Mesendoderm (in vitro differentiated cells): ENCODE measurements at regions not wholly inside any gene's neighbourhood (a gene's known extent, or its start where the extent isn't known, plus 50 kb on each side); places are given as distances from the start of the nearest gene placed in this dataset.
A peak's percentile ranks its signal among the peaks of the same experiment; 100 is the strongest.
"Not testable (repeated sequence)": the region's sequence is repeated elsewhere in the genome, so short reads cannot be mapped to it uniquely, and the experiment has no call there.

Source experiments
- DNase-seq: peaks from one replicate; pipeline ENCODE4 v3.0.0; 2013
- H2AK5ac ChIP-seq: 2 replicates; pipeline ENCODE4 v1.6.1; 2013; ENCODE audit warnings: low read length, inconsistent platforms
- H2BK120ac ChIP-seq: 2 replicates; pipeline ENCODE4 v1.6.1; 2013; ENCODE audit warnings: low read depth, mild to moderate bottlenecking, low read length, moderate library complexity, mixed read lengths
- H2BK15ac ChIP-seq: replicated peaks from 2 replicates; pipeline ENCODE4 v1.6.1; 2013; ENCODE audit warnings: low read depth, mild to moderate bottlenecking, moderate library complexity
- H2BK5ac ChIP-seq: 2 replicates; pipeline ENCODE4 v1.6.1; 2013; ENCODE audit warnings: low read length, inconsistent platforms
- H3K18ac ChIP-seq: 2 replicates; pipeline ENCODE4 v1.6.1; 2013; ENCODE audit warnings: mild to moderate bottlenecking, low read length, mixed read lengths
- H3K23ac ChIP-seq: one replicate; pipeline ENCODE4 v1.6.1; 2013; ENCODE audit warnings: low read length
- H3K27ac ChIP-seq: 2 replicates; pipeline ENCODE4 v1.5.1; 2013; ENCODE audit warnings: low read depth, mild to moderate bottlenecking, inconsistent platforms, low read length, moderate library complexity
- H3K27me3 ChIP-seq: 2 replicates; pipeline ENCODE4 v1.6.1; 2013; ENCODE audit warnings: low read length, control low read depth, mild to moderate bottlenecking, inconsistent platforms; ENCODE audit not compliant: insufficient read depth, poor library complexity
- H3K36me3 ChIP-seq: 2 replicates; pipeline ENCODE4 v1.6.1; 2013; ENCODE audit warnings: low read length, inconsistent platforms; ENCODE audit not compliant: control insufficient read depth, insufficient read depth
- H3K4ac ChIP-seq: one replicate; pipeline ENCODE4 v1.6.1; 2013; ENCODE audit warnings: low read depth, mild to moderate bottlenecking, low read length, moderate library complexity
- H3K4me1 ChIP-seq: 2 replicates; pipeline ENCODE4 v1.6.1; 2013; ENCODE audit warnings: low read depth, low read length, inconsistent platforms; ENCODE audit not compliant: control insufficient read depth
- H3K4me2 ChIP-seq: 2 replicates; pipeline ENCODE4 v1.6.1; 2013; ENCODE audit warnings: low read length
- H3K4me3 ChIP-seq: 2 replicates; pipeline ENCODE4 v1.5.1; 2013; ENCODE audit warnings: mild to moderate bottlenecking, low read length
- H3K56ac ChIP-seq: one replicate; pipeline ENCODE4 v1.6.1; 2013; ENCODE audit warnings: low read length
- H3K79me1 ChIP-seq: 2 replicates; pipeline ENCODE4 v1.6.1; 2013; ENCODE audit warnings: low read length, inconsistent platforms
- H3K79me2 ChIP-seq: 2 replicates; pipeline ENCODE4 v1.6.1; 2013; ENCODE audit warnings: mild to moderate bottlenecking, low read length; ENCODE audit not compliant: control insufficient read depth, insufficient read depth
- H3K9ac ChIP-seq: 2 replicates; pipeline ENCODE4 v1.6.1; 2013; ENCODE audit warnings: low read length, inconsistent platforms
- H4K5ac ChIP-seq: one replicate; pipeline ENCODE4 v1.6.1; 2013; ENCODE audit warnings: low read length
- H4K8ac ChIP-seq: one replicate; pipeline ENCODE4 v1.6.1; 2013; ENCODE audit warnings: low read depth, mild to moderate bottlenecking, control low read depth, low read length, moderate library complexity
- WGBS: extraction: QIAGEN DNeasy Blood & Tissue Kit; methylation state at CpG from one replicate; pipeline ENCODE4 v1.1.7; 2013; ENCODE audit warnings: low lambda C conversion rate, missing lambda C conversion rate; ENCODE audit not compliant: insufficient coverage; ENCODE audit errors: extremely low coverage; 5-methylcytosine and 5-hydroxymethylcytosine counted together

DNA sequence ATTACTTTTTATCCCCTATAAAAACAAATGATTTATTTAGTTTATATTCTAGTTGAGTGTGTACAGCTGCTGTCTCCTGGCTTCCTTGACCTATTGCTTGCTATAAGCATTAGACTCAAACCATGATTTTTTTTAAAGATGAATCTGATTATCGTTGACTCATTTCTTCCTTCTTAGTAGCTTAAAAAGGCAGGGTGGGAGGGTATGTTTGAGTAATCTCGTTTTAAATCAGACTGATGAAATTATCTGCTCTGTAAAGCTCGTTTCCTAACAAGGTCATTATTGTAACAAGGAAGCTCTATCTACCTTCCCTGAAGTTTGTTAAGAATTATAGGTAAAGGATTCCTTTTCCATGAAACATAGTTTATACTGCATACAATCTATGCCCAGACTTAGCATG is 276.3 kb upstream of the KCND2 start:
- Histone ChIP-seq H3K27me3 (no peaks in the 10 kb centered on the region), H4K5ac (no peak overlapping the region), H3K9ac (no peak overlapping the region), H2BK5ac (no peak overlapping the region), H3K23ac (no peak overlapping the region), H3K79me2 (no peaks in the 10 kb centered on the region), H3K4me1 (no peaks in the 10 kb centered on the region), H3K4me2 (no peak overlapping the region), H3K79me1 (no peaks in the 10 kb centered on the region), H2BK15ac (no peak overlapping the region), H3K18ac (no peak overlapping the region), H3K36me3 (no peaks in the 10 kb centered on the region), H3K56ac (no peak overlapping the region), H2BK120ac (no peak overlapping the region), H2AK5ac (no peak overlapping the region), H3K4ac (no peak overlapping the region), H3K27ac (no peak overlapping the region), H4K8ac (no peak overlapping the region), H3K4me3 (no peak overlapping the region)
- no peak for DNase-seq
- WGBS, result no CpG with 5 or more reads among the region's 3 CpGs

DNA sequence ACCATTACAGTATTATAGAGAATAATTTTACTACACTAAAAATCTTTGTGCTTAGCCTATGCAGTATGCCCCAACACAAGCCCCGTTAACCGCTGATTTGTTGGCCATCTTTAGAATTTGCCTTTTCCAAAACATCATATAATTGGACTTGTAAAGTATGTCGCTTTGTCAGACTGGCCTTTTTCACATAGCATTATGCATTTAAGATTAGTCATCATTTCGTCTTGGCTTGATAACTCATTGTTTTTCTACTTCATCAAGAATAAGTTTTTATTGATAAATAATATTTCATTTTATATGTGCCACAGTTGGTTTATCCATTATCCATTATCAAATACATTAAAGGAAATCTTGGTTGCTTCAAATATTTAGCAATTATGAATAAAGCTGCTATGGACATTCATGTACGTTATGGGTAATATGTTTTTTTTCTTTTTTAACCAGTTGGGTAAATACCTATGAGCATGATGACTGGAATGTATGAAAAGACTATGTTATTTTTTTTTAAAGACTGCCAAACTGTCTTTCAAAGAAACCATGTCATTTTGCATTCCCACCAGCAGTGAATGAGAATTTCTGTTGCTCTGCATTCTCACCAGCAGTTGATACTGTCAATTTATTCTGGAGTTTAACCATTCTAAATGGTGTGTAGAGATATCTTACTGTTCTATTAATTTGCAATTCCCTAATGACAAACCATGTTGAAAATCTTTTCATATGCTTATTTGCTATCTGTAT is 273.1 kb upstream of the KCND2 start:
- Histone ChIP-seq H3K4ac (no peak overlapping the region), H3K56ac (no peak overlapping the region), H2BK5ac (no peak overlapping the region), H3K9ac (no peak overlapping the region), H3K79me1 (no peaks in the 10 kb centered on the region), H3K4me3 (no peak overlapping the region), H3K36me3 (no peaks in the 10 kb centered on the region), H3K18ac (no peak overlapping the region), H4K5ac (no peak overlapping the region), H3K4me2 (no peak overlapping the region), H3K23ac (no peak overlapping the region), H2BK120ac (no peak overlapping the region), H3K4me1 (no peaks in the 10 kb centered on the region), H2BK15ac (no peak overlapping the region), H3K27ac (no peak overlapping the region), H4K8ac (no peak overlapping the region), H2AK5ac (no peak overlapping the region), H3K79me2 (no peaks in the 10 kb centered on the region), H3K27me3 (no peaks in the 10 kb centered on the region)
- WGBS, result no CpG with 5 or more reads among the region's 5 CpGs
- DNase-seq, result peak; percentile 7

DNA sequence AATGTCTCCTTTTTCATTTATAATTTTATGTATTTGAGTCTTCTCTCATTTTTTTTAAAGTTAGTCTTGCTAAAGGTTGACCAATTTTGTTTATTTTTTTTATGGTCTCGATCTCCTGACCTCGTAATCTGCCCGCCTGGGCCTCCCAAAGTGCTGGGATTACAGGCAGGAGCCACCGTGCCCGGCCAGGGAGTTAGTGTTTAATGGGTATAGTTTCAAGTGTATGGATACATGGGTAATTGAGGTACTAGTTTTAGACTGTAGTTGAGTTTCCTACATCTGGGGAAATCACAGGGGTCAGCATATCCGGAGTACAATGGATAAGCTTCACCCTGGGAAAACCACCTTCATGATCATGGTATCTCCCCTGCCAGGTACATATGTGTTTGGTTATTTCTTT is 267.3 kb upstream of the KCND2 start:
- no peak overlapping the region for H3K27ac ChIP-seq
- H3K79me1 ChIP-seq, result no peaks in the 10 kb centered on the region
- no peak overlapping the region for H2BK15ac ChIP-seq
- H3K4ac ChIP-seq, result no peak overlapping the region
- no peaks in the 10 kb centered on the region for H3K27me3 ChIP-seq
- H3K4me3 ChIP-seq, result no peak overlapping the region
- no peak overlapping the region for H4K5ac ChIP-seq
- H3K4me2 ChIP-seq, result no peak overlapping the region
- H4K8ac ChIP-seq, result no peak overlapping the region
- no peak overlapping the region for H3K23ac ChIP-seq
- no peak overlapping the region for H2BK120ac ChIP-seq
- no peak overlapping the region for H2AK5ac ChIP-seq
- no peak overlapping the region for H2BK5ac ChIP-seq
- H3K79me2 ChIP-seq, result no peaks in the 10 kb centered on the region
- no peaks in the 10 kb centered on the region for H3K36me3 ChIP-seq
- no peak overlapping the region for H3K9ac ChIP-seq
- H3K56ac ChIP-seq, result no peak overlapping the region
- H3K18ac ChIP-seq, result no peak overlapping the region
- WGBS, result no CpG with 5 or more reads among the region's 6 CpGs
- no peaks in the 10 kb centered on the region for H3K4me1 ChIP-seq
- DNase-seq, result no peak

DNA sequence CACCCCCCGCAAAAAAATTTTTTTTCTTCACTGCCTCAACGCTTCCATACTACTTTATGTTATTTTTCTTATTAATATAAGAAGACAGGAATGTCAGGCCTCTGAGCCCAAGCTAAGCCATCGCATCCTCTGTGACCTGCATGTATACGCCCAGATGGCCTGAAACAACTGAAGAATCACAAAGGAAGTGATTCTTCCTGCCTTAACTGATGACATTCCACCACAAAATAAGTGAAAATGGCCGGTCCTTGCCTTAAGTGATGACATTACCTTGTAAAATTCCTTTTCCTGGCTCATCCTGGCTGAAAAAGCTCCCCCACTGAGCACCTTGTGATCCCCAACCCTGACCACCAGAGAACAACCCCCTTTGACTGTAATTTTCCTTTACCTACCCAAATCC is 258.7 kb upstream of the KCND2 start:
- H3K4me1 ChIP-seq, H3K79me2 ChIP-seq, H4K8ac ChIP-seq, H3K36me3 ChIP-seq, H2BK15ac ChIP-seq, H3K27me3 ChIP-seq, H4K5ac ChIP-seq, H3K18ac ChIP-seq, H3K23ac ChIP-seq, H2BK120ac ChIP-seq, H3K56ac ChIP-seq, H3K4me3 ChIP-seq, H2AK5ac ChIP-seq, H2BK5ac ChIP-seq, H3K4me2 ChIP-seq, H3K27ac ChIP-seq, H3K79me1 ChIP-seq, H3K9ac ChIP-seq, H3K4ac ChIP-seq: not testable (repeated sequence)
- 100% methylated on average over 2 of the region's 5 CpGs for WGBS
- peak; percentile 76 for DNase-seq

DNA sequence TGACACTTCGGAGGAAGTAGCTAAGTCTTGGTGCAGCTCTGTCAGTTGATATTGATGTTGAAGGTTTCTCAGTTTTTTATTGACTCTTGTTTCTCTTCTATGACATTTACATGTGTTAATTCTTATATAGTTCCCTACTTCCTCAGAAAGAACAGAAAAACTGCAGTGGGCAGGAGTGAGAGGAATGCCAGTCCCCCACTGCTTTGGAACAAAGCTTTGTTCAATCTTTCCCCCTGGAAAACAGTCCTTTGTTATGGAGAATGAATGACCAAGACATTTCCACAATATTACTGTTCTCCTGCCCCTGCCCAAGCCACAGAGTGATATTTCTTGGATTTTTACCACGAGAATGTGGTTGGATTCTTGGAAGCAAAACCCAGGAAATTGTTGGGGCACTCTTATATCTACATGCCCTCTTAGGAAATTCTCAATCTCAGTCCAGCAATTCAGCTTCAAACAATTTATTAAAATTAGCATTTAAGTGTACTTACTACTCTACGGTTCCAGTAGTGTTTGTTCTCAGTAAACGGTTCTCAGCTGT is 258.0 kb upstream of the KCND2 start:
- WGBS, result no CpG with 5 or more reads among the region's 4 CpGs

DNA sequence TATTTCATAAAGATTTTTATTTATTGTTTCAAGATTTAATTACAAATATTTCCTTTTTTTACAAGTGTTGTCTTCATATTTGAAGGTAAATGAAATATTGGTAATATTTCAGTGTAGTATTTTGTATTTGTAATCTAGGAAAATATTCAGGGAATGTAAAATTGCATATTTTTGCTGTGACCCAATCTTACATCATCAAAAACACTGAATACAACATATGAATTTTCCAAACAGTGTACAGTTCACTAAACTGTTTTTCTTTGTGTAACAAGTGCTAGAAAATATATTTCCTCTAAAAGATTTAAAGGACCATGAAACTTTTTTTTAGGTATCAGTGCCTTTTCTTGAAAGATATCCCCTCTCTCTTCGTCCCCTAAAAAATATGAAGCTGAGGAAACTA is 251.9 kb upstream of the KCND2 start:
- H3K27me3 ChIP-seq, result no peaks in the 10 kb centered on the region
- H2BK120ac ChIP-seq, result no peak overlapping the region
- no peak overlapping the region for H3K23ac ChIP-seq
- no peak overlapping the region for H2AK5ac ChIP-seq
- H3K27ac ChIP-seq, result no peak overlapping the region
- H3K4me1 ChIP-seq, result no peaks in the 10 kb centered on the region
- no peak for DNase-seq
- H2BK15ac ChIP-seq, result no peak overlapping the region
- H2BK5ac ChIP-seq, result no peak overlapping the region
- no peaks in the 10 kb centered on the region for H3K36me3 ChIP-seq
- H3K9ac ChIP-seq, result no peak overlapping the region
- no peak overlapping the region for H4K5ac ChIP-seq
- no peak overlapping the region for H4K8ac ChIP-seq
- no peak overlapping the region for H3K4me2 ChIP-seq
- no peak overlapping the region for H3K4me3 ChIP-seq
- H3K79me2 ChIP-seq, result no peaks in the 10 kb centered on the region
- H3K79me1 ChIP-seq, result no peaks in the 10 kb centered on the region
- no peak overlapping the region for H3K4ac ChIP-seq
- H3K56ac ChIP-seq, result no peak overlapping the region
- WGBS, result no CpG with 5 or more reads among the region's 1 CpG
- H3K18ac ChIP-seq, result no peak overlapping the region

More for the DNA sequence above, 258.0 kb upstream of the KCND2 start:
- no peak overlapping the region for H4K8ac ChIP-seq
- no peaks in the 10 kb centered on the region for H3K4me1 ChIP-seq
- peak overlapping the region; percentile 88 for H3K27ac ChIP-seq
- no peaks in the 10 kb centered on the region for H3K36me3 ChIP-seq
- no peak overlapping the region for H2AK5ac ChIP-seq
- peak overlapping the region; percentile 92 for H3K18ac ChIP-seq
- no peak overlapping the region for H3K4me2 ChIP-seq
- peak overlapping the region; percentile 86 for H3K4ac ChIP-seq
- H3K4me3 ChIP-seq, result no peak overlapping the region
- H2BK120ac ChIP-seq, result peak overlapping the region; percentile 82
- peak overlapping the region; percentile 69 for H3K56ac ChIP-seq
- no peaks in the 10 kb centered on the region for H3K27me3 ChIP-seq
- peak overlapping the region; percentile 73 for H2BK5ac ChIP-seq
- H3K79me1 ChIP-seq, result no peaks in the 10 kb centered on the region
- peak; percentile 35 for DNase-seq
- peak overlapping the region; percentile 20 for H3K9ac ChIP-seq
- H3K79me2 ChIP-seq, result no peaks in the 10 kb centered on the region
- H3K23ac ChIP-seq, result no peak overlapping the region
- no peak overlapping the region for H2BK15ac ChIP-seq
- peak overlapping the region; percentile 47 for H4K5ac ChIP-seq
